HG02642 (cell line): ENCODE measurements at regions not wholly inside any gene's neighbourhood (a gene's known extent, or its start where the extent isn't known, plus 50 kb on each side); places are given as distances from the start of the nearest gene placed in this dataset.

Experiments used
- ATAC-seq: cut with Tn5 transposase; IDR thresholded peaks from one replicate; pipeline ENCODE4 v1.9.1; 2021; ENCODE audit warnings: mild to moderate bottlenecking; ENCODE audit not compliant: unreplicated experiment, poor library complexity

DNA sequence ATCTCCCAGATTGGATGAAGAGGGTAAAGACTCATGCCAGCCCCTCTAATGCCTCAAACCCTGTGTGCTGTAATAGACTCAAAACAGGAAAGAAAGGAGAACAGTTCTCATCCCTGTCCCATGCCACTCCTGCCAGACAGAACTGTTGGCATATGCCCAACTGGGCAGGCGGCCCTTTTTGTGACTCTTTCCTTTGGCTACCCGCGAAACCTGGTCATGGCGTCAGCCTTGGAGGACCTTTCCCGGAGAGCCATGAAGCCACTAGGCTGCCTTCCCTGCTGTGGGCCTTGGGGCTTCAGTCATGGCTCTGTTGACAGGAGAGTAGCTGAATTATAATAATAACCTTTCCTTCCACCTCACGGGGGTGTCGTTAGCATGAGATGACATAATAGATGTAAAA is 75.9 kb upstream of the SEMA6A start:
- no peak for ATAC-seq

DNA sequence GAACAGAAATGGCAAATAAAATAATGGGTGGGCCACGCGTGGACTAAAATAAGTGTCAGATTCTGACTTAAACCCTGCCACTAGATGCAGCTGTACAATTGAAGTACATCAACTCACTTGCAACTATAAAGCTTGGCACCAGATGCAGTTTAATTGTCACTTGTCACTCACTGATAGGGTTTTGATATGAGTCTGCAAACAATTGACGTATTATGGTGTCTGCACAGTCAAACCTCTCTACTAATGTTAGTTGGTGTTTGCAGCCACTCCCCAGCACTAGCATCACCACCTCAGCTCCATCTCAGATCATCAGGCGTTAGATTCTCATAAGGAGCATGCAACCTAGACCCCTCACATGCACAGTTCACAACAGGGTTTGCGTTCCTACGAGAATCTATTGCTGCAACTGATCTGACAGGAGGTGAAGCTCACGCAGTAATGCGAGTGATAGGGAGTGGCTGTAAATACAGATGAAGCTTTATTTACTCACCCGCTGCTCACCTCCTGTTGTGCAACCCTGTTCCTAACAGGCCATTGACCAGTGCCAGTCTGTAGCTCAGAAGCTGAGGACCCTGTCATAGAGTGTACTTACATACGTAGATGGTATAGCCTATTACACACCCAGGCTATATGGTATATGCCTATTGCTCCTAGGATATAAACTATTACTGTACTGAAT is 72.1 kb upstream of the SEMA6A start:
- ATAC-seq, result no peak

DNA sequence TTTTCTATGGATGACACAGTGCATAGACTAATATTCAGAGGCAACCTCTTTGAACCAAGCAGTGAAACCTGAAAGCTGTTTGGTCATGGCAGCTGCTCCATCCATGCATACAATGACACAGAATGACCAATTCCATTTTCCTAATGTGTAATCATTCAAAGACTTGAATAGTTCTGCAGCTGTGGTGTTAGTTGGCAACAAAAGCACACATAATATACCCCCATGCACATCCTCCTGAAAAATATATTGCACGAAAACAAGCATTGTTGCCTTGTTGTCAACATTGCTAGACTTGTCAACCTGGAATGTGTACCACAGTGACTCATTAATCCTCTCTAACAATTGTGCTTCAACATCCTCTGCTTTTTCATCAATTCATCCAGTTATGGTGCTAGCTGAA is 71.0 kb upstream of the SEMA6A start:
- peak; percentile 76 for ATAC-seq

DNA sequence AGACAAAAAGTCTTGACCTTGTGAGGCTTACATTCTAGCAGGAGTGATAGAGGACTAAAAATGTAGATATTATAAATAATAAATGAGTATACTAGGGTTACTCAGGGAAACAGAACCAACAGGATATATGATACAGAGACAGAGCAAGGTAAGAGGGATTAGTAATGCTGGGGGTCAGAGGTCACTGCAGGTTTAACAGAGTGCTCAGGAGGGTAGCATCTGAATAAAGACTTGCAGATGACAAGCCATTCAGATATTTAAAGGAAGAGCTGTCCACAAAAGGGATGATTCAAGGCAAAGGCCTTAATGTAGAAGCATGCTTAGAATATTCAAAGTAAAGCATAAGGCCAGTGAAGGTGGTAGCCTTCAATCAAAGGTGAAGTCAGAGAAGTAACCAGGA is 65.6 kb upstream of the SEMA6A start:
- no peak for ATAC-seq

DNA sequence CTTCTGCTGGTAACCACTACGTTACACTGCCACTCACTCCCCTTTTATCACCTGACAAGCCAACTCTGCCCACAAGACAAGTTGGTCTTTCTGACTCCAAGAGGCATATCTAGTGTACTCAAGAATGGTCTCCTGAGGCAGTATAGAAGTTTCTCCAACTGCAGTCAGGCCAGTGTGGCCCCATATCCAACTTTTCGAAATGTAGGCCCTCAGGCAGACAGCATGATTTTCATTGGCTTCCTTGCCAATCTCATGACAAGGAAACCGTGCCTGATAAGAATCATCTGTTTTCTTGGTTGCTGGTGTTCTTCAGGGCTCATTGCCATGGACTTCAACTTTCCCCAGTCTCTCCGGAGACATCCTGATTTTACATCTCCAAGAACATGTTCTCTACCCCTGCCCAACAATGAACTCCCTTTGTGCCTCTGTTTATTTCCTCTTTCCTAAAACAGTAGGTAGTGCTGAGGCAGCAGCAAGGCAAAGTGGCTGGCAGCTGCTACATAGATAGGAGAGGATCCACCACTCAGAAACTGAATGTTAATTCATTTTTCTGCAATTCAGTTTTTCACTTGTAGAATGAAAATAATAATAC is 62.6 kb upstream of the SEMA6A start:
- ATAC-seq, result no peak

DNA sequence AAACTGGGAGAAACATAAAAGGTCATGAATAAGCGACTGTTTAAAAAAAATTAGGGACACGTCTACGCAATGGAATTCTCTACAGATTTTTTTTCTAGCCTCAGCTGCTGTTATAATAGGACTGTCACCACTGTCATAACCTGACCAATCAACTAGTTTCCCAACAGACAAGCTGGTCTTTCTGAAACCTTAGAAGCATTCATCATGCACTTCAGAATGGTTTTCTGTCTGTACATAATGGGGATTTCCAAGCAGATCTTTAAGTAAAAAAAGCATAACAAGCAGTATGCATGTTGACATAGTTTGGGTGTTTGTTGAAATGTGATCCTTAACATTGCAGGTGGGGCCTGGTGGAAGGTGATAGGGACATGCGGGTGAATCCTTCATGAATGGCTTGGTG is 58.3 kb upstream of the SEMA6A start:
- no peak for ATAC-seq

DNA sequence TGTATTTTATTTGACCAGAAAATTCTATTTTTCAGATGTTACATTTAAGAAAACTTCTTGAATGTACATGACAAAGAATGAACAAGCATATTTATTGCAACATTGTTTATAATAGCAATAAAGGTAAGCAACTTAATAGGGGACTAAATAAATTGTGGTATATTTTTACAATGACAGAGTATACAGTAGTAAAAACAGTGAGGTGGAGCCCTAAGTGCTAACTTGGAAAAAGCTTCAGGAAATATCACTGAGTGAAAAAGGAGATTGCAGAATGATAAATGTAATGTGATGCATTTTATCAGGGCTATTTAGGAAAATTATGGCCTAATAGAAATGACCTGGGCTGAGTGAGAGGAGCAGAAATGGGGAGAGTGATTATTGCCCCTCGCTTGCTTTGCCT is 56.5 kb upstream of the SEMA6A start:
- no peak for ATAC-seq

DNA sequence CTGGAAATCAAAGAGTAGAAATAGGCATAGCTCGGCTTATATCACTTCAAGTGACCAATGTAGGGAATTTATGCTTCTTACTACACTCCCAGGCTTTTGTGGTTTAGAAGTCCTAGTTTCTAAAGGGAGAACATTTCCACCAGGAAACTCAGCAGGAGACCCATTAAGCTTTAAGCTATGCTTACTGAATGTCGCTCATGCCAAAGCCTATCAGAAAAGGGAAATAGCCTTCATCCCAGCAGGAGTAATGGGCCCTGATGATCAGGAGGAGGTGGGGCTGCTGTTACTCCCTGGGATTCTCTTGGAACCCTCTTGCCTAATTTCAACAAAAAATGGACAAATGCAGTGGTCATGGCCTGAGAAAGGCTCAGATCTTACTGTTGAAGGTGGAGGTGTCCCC is 54.5 kb upstream of the SEMA6A start:
- ATAC-seq, result no peak

DNA sequence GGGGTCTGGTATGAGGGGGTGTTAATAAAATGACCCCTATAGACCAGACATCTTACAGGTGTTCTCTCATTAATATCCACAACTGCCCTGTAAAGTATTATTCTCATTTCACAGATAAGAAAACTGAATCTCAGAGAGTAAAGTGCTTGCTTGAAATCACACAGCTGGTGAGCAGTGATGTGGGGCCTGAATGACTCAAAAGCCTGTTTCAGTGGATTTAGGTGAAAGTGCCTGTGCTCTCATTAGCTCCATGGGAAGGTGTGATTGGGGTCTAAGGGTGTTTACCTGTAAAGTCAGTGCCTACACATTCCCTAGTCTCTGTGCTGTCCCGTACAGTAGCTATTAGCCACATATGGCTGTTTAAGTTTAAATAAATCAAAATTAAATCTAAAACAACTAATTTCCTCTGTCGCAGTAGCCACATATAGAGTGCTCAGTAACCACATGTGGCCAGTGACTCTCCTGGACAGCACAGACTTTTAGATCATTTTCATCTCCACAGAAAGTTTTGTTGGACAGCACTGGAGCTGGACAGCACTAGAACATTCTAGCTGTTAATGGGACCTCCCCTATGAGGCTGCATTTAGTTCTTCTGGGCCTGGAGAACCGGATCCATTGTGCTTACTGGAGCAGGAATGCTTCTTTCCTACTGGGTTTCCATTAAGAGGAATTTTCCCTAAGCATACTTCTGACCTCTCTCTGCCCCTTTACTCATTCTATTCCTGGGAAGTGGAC is 52.5 kb upstream of the SEMA6A start:
- ATAC-seq, result peak; percentile 93

DNA sequence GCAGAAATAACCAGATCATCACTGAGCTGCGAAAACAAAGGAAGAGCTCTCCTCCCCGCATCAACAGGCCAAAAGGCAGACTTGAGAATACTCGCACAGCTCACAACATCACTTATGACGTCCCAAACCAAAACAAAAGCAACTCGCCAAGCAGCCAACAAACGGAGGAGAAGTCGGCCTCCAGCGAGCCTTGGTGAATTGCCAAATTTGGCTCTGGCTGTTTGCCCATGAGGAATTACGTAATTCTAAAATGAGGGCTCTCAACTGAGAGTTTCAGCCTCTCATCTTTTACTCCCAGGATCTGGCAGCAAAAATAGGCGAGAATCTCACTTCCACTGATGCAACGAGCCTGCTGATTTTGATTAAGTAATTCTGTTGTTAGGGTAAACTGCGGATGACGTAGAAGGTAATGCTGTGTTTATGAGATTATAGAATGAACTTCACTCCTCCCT is 51.7 kb upstream of the SEMA6A start:
- ATAC-seq, result no peak
